Nephron (organoid): ENCODE measurements at regions not wholly inside any gene's neighbourhood (a gene's known extent, or its start where the extent isn't known, plus 50 kb on each side); places are given as distances from the start of the nearest gene placed in this dataset.

ENCODE experiments used
- H3K27ac Mint-ChIP-seq, 3 experiments: 2 replicates each; pipeline ENCODE4 v1.8.0; 2020; ENCODE audit warnings: mixed read lengths in 3 of 3, mild to moderate bottlenecking in 2 of 3, moderate library complexity in 1 of 3
- H3K27me3 Mint-ChIP-seq: 2 replicates; pipeline ENCODE4 v1.8.0; 2021; ENCODE audit warnings: low read depth, mild to moderate bottlenecking, moderate library complexity, mixed read lengths
- H3K36me3 Mint-ChIP-seq: 2 replicates; pipeline ENCODE4 v1.8.0; 2020; ENCODE audit warnings: low read depth, mixed read lengths
- H3K4me1 Mint-ChIP-seq: 2 replicates; pipeline ENCODE4 v1.8.0; 2020; ENCODE audit warnings: mixed read lengths
- H3K4me3 Mint-ChIP-seq, 3 experiments: 2 replicates each; pipeline ENCODE4 v1.8.0; 2020; ENCODE audit warnings: mild to moderate bottlenecking in 3 of 3, mixed read lengths in 3 of 3, moderate library complexity in 2 of 3
- H3K9me3 Mint-ChIP-seq: 2 replicates; pipeline ENCODE4 v1.8.0; 2020; ENCODE audit warnings: mixed read lengths
- TF ChIP-seq, protein P1 (sequence below), 3 experiments: fragments of 200-600 bp; sonication (generic); IDR thresholded peaks; one replicate each; pipeline ENCODE4 v1.5.0; 2021; ENCODE audit warnings: antibody characterized with exemption in 3 of 3; ENCODE audit not compliant: unreplicated experiment in 3 of 3

DNA sequence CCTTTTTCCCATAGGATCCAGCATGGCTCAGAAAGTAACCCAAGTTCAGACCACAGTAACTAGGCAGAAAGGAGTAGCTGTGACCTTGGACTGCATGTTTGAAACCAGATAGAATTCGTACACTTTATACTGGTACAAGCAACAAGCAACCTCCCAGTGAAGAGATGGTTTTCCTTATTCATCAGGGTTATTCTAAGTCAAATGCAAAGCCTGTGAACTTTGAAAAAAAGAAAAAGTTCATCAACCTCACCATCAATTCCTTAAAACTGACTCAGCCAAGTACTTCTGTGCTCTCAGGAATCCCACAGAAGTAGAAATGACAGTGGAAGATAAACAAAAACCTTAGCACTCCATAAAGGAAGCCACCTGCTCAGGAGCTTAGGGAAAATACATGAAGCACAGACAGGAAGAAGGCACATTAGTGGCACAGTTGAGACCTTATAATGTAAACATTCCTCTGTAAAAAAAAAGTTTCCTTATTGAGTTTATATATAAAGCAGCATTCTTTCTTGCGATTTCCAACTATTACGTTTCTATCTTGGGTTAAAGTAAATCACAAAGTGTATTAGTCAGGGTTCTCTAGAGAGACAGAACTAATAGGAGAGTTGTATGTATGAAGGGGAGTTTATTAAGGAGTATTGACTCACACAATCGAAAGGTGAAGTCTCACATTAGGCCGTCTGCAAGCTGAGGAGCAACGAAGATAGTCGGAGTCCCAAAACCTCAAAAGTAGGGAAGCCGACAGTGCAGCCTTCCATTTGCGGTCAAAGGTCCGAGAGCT lies 398.4 kb downstream of the DAD1 start:
- Mint-ChIP-seq H3K4me1 (no peaks in the 10 kb centered on the region), H3K36me3 (no peaks in the 10 kb centered on the region), H3K27ac (no peak overlapping the region), H3K4me3 (no peak overlapping the region), H3K9me3 (no peaks in the 10 kb centered on the region), H3K27me3 (peaks cover 4% of the 10 kb centered on the region)
- TF ChIP-seq, protein P1, sequence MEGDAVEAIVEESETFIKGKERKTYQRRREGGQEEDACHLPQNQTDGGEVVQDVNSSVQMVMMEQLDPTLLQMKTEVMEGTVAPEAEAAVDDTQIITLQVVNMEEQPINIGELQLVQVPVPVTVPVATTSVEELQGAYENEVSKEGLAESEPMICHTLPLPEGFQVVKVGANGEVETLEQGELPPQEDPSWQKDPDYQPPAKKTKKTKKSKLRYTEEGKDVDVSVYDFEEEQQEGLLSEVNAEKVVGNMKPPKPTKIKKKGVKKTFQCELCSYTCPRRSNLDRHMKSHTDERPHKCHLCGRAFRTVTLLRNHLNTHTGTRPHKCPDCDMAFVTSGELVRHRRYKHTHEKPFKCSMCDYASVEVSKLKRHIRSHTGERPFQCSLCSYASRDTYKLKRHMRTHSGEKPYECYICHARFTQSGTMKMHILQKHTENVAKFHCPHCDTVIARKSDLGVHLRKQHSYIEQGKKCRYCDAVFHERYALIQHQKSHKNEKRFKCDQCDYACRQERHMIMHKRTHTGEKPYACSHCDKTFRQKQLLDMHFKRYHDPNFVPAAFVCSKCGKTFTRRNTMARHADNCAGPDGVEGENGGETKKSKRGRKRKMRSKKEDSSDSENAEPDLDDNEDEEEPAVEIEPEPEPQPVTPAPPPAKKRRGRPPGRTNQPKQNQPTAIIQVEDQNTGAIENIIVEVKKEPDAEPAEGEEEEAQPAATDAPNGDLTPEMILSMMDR (IDR thresholded peaks at IDR 0.05; ENCODE audit: unreplicated experiment in 3 of 3), result no peak

DNA sequence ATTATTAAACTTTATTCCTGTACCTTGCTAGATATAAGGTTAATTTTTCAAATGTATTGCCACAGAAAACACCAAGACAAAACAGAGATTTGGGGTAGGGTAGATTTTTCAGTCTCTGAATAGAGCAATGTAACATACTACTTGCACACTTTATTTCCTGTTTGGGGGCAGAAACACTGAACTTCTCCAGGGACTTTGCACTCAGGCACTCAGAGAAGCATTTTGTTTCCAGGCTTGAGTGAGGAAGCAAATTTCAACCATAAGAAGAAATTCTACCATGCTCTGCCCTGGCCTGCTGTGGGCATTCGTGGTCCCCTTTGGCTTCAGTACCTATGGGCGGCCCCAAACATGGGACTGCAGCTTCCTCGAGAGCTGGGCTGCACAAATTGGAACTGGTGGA lies 399.1 kb downstream of the DAD1 start:
- no peaks in the 10 kb centered on the region for H3K36me3 Mint-ChIP-seq
- H3K9me3 Mint-ChIP-seq, result no peaks in the 10 kb centered on the region
- peaks cover 4% of the 10 kb centered on the region for H3K27me3 Mint-ChIP-seq
- TF ChIP-seq, protein P1 (IDR thresholded peaks at IDR 0.05; ENCODE audit: unreplicated experiment in 3 of 3), result no peak
- H3K4me3 Mint-ChIP-seq, result no peak overlapping the region
- H3K27ac Mint-ChIP-seq, result no peak overlapping the region
- H3K4me1 Mint-ChIP-seq, result no peaks in the 10 kb centered on the region

DNA sequence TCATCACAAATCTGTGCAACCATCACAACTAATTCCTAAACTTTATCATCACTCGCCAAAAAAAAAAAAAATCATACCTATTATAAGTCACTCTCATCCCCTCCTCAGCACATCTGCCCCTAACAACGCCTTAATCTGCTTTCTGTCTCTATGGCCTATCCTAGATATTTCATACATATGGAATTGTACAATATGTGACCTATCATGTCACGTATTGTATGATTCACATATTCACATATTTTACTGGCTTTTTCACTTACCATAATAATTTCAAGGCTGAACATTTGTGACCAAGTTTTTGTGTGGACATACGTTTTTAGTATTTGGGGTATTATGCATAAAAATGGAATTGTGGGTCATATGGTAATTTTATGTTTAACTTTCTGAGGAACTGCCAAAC lies 400.7 kb downstream of the DAD1 start:
- Mint-ChIP-seq H3K27me3 (peaks cover 4% of the 10 kb centered on the region), H3K27ac (no peak overlapping the region), H3K4me3 (no peak overlapping the region), H3K36me3 (no peaks in the 10 kb centered on the region), H3K4me1 (no peaks in the 10 kb centered on the region), H3K9me3 (no peaks in the 10 kb centered on the region)
- TF ChIP-seq, protein P1 (IDR thresholded peaks at IDR 0.05; ENCODE audit: unreplicated experiment in 3 of 3), result no peak

DNA sequence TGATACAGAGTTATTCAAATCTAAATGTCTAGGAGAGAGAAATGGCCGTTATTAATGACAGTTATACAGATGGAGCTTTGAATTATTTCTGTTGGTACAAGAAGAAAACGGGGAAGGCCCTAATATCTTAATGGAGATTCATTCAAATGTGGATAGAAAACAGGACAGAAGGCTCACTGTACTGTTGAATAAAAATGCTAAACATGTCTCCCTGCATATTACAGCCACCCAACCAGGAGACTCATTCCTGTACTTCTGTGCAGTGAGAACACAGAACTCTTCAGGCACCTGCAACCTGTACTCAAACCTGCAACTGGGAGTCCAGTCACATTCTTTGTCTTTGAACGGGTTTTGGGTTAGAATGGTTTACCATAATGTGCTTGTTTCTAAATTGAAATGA lies 403.2 kb downstream of the DAD1 start:
- Mint-ChIP-seq H3K9me3 (no peaks in the 10 kb centered on the region), H3K27me3 (peaks cover under 1% of the 10 kb centered on the region), H3K27ac (no peak overlapping the region), H3K4me1 (no peaks in the 10 kb centered on the region), H3K4me3 (no peak overlapping the region), H3K36me3 (no peaks in the 10 kb centered on the region)
- TF ChIP-seq, protein P1 (IDR thresholded peaks at IDR 0.05; ENCODE audit: unreplicated experiment in 3 of 3), result no peak

DNA sequence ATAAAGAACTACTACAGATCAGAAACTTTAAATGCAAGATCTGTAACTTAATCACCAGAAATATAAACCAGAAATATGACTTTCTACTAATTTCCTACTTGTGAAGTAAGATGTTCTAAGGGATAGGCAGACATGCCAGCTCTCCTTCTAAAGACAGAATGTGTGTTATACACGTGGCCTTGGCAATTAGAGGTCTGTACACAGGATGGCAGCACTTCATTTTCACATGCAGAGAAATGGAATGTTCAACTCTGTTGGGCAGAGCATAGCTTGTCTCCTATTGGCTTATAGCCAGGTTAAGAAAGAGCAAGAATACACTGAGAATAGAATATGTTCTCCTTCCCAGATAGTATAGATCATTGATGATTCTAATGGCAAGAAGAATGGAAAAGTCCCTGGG lies 403.8 kb downstream of the DAD1 start:
- Mint-ChIP-seq H3K27ac (no peak overlapping the region), H3K9me3 (no peaks in the 10 kb centered on the region), H3K27me3 (no peaks in the 10 kb centered on the region), H3K4me3 (no peak overlapping the region), H3K4me1 (no peaks in the 10 kb centered on the region), H3K36me3 (no peaks in the 10 kb centered on the region)
- TF ChIP-seq, protein P1 (IDR thresholded peaks at IDR 0.05; ENCODE audit: unreplicated experiment in 3 of 3), result no peak

DNA sequence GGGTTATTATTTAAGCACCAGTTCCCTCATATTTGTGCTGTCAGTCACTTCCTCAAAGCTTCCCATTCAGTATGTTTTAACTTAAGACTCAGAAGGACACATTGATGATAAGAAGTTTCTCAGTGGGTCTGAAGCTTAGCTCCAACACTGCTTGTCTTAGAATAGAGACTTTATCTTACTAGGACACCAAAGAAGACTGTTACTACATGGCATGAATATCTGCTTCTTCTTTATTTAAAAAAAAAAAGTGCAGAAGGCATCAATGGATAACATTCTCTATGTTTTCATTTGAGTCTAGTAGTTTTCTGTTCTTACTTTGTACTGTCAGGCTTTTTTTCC lies 404.2 kb downstream of the DAD1 start:
- Mint-ChIP-seq H3K27me3 (no peaks in the 10 kb centered on the region), H3K36me3 (no peaks in the 10 kb centered on the region), H3K4me3 (no peak overlapping the region), H3K9me3 (no peaks in the 10 kb centered on the region), H3K27ac (no peak overlapping the region), H3K4me1 (no peaks in the 10 kb centered on the region)
- TF ChIP-seq, protein P1 (IDR thresholded peaks at IDR 0.05; ENCODE audit: unreplicated experiment in 3 of 3), result no peak
